ENCODE measurements at regions not wholly inside any gene's neighbourhood (a gene's known extent, or its start where the extent isn't known, plus 50 kb on each side); places are given as distances from the start of the nearest gene placed in this dataset.

DNA sequence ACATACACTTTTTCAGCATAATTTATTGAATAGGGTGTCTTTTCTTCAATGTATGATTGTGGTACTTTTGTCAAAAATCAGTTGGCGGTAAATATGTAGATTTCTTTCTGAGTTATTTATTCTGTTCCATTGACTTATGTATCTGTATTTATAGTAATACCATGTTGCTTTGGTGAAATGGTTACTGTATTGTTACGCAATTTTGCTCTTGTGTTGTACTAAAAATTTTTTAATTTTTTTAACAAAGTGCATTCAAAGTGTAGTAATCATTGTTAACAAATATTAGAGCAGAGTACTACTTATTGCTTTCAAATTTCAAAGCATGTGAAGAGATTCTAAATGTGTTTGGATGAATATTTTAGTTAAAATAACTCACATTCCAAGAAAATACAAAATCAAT lies 915.4 kb downstream of the PCDH19 start:
- no peaks in the 10 kb centered on the region for H3K4me1 Mint-ChIP-seq (ENCODE audit: low read depth, unreplicated experiment)
- POLR2A ChIA-PET, result no interaction called here
- no peak for DNase-seq
- no TSS peak for BruUV-seq (replicated peaks)
- H3K27me3 ChIP-seq (replicated peaks; ENCODE audit: control insufficient read depth, insufficient read depth, low read length), result no peaks in the 10 kb centered on the region
- TF ChIP-seq, protein P1, sequence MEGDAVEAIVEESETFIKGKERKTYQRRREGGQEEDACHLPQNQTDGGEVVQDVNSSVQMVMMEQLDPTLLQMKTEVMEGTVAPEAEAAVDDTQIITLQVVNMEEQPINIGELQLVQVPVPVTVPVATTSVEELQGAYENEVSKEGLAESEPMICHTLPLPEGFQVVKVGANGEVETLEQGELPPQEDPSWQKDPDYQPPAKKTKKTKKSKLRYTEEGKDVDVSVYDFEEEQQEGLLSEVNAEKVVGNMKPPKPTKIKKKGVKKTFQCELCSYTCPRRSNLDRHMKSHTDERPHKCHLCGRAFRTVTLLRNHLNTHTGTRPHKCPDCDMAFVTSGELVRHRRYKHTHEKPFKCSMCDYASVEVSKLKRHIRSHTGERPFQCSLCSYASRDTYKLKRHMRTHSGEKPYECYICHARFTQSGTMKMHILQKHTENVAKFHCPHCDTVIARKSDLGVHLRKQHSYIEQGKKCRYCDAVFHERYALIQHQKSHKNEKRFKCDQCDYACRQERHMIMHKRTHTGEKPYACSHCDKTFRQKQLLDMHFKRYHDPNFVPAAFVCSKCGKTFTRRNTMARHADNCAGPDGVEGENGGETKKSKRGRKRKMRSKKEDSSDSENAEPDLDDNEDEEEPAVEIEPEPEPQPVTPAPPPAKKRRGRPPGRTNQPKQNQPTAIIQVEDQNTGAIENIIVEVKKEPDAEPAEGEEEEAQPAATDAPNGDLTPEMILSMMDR (IDR thresholded peaks at IDR 0.05; ENCODE audit: insufficient read depth in 1 of 2, low read depth in 1 of 2, low read length in 1 of 2, severe bottlenecking in 1 of 2, unreplicated experiment in 1 of 2), result no peak
- no peaks in the 10 kb centered on the region for H3K9me3 ChIP-seq
- no peaks in the 10 kb centered on the region for H3K9me3 Mint-ChIP-seq (ENCODE audit: unreplicated experiment)
- H3K4me3 ChIP-seq (ENCODE audit: low read depth, low read length), result no peak overlapping the region
- CTCF ChIA-PET, result no interaction called here
- no peaks in the 10 kb centered on the region for H3K36me3 Mint-ChIP-seq (ENCODE audit: insufficient read depth, unreplicated experiment)
- H3K36me3 ChIP-seq (ENCODE audit: control insufficient read depth, insufficient read depth, low read length), result no peaks in the 10 kb centered on the region
- no peak overlapping the region for H3K4me3 Mint-ChIP-seq (ENCODE audit: unreplicated experiment)
- intact Hi-C loops (cut with micrococcal nuclease; ENCODE audit: unreplicated experiment), result no loop called here
- no peaks in the 10 kb centered on the region for H3K4me1 ChIP-seq
- no peaks in the 10 kb centered on the region for H3K27me3 Mint-ChIP-seq (ENCODE audit: insufficient read depth, unreplicated experiment)
- H3K27ac Mint-ChIP-seq (ENCODE audit: unreplicated experiment), result no peak overlapping the region

DNA sequence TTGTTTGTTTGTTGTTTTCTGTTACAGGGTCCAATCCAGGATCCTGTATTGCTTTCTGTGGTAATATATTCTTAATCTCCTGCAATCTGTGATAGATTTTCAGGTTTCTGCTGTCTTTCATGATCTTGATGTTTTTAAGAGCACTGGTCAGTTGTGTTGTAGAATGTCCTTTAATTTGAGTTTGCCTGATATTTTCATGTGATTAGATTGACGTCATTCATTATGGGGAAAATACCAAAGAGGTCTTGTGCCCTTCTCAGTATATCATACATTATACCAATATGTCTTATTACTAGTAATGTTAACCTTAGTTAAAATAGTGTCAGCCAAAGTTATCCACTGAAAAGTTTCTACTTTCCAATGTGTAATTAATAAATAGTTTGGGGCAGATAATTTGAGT lies 929.3 kb downstream of the PCDH19 start:
- intact Hi-C loops (cut with micrococcal nuclease; ENCODE audit: unreplicated experiment), result no loop called here
- Histone ChIP-seq H3K4me3 (ENCODE audit: low read depth, low read length) (no peak overlapping the region), H3K9me3 (no peaks in the 10 kb centered on the region), H3K27me3 (replicated peaks; ENCODE audit: control insufficient read depth, insufficient read depth, low read length) (no peaks in the 10 kb centered on the region), H3K36me3 (ENCODE audit: control insufficient read depth, insufficient read depth, low read length) (no peaks in the 10 kb centered on the region), H3K4me1 (no peaks in the 10 kb centered on the region)
- DNase-seq, result no peak
- no peaks in the 10 kb centered on the region for H3K27me3 Mint-ChIP-seq (ENCODE audit: insufficient read depth, unreplicated experiment)
- CTCF ChIA-PET, result no interaction called here
- no peaks in the 10 kb centered on the region for H3K4me1 Mint-ChIP-seq (ENCODE audit: low read depth, unreplicated experiment)
- POLR2A ChIA-PET, result no interaction called here
- BruUV-seq (replicated peaks), result no TSS peak
- no peaks in the 10 kb centered on the region for H3K36me3 Mint-ChIP-seq (ENCODE audit: insufficient read depth, unreplicated experiment)
- H3K27ac Mint-ChIP-seq (ENCODE audit: unreplicated experiment), result no peak overlapping the region
- H3K4me3 Mint-ChIP-seq (ENCODE audit: unreplicated experiment), result no peak overlapping the region
- TF ChIP-seq, protein P1 (IDR thresholded peaks at IDR 0.05; ENCODE audit: insufficient read depth in 1 of 2, low read depth in 1 of 2, low read length in 1 of 2, severe bottlenecking in 1 of 2, unreplicated experiment in 1 of 2), result no peak
- no peaks in the 10 kb centered on the region for H3K9me3 Mint-ChIP-seq (ENCODE audit: unreplicated experiment)

DNA sequence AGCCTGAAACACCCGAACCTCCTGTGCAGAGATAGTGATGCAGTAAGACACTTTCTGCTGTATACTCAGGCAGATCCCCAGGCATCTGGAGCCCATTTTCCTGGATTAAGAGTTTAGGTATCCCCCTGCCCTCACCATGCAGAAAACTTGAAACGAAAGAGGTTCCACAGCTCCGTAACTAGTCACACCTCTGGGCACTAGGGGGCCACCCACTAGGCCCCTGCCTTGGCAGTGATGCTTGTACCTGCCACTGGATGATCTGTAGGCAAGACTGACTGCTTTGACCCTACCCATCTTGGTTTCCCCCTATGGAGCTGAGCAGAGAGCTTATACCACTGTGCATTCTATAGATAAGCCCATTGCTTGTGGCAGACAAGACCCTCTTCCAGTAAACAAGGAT lies 940.6 kb downstream of the PCDH19 start:
- Mint-ChIP-seq H3K36me3 (ENCODE audit: insufficient read depth, unreplicated experiment) (no peaks in the 10 kb centered on the region), H3K9me3 (ENCODE audit: unreplicated experiment) (no peaks in the 10 kb centered on the region), H3K4me1 (ENCODE audit: low read depth, unreplicated experiment) (no peaks in the 10 kb centered on the region), H3K4me3 (ENCODE audit: unreplicated experiment) (no peak overlapping the region), H3K27ac (ENCODE audit: unreplicated experiment) (no peak overlapping the region), H3K27me3 (ENCODE audit: insufficient read depth, unreplicated experiment) (no peaks in the 10 kb centered on the region)
- POLR2A ChIA-PET, result no interaction called here
- H3K4me1 ChIP-seq, result no peaks in the 10 kb centered on the region
- intact Hi-C loops (cut with micrococcal nuclease; ENCODE audit: unreplicated experiment), result no loop called here
- TF ChIP-seq, protein P1 (IDR thresholded peaks at IDR 0.05; ENCODE audit: insufficient read depth in 1 of 2, low read depth in 1 of 2, low read length in 1 of 2, severe bottlenecking in 1 of 2, unreplicated experiment in 1 of 2), result no peak
- no peak overlapping the region for H3K4me3 ChIP-seq (ENCODE audit: low read depth, low read length)
- DNase-seq, result no peak
- H3K36me3 ChIP-seq (ENCODE audit: control insufficient read depth, insufficient read depth, low read length), result no peaks in the 10 kb centered on the region
- no peaks in the 10 kb centered on the region for H3K9me3 ChIP-seq
- CTCF ChIA-PET, result no interaction called here
- BruUV-seq (replicated peaks), result no TSS peak
- no peaks in the 10 kb centered on the region for H3K27me3 ChIP-seq (replicated peaks; ENCODE audit: control insufficient read depth, insufficient read depth, low read length)
